ENCODE measurements at regions not wholly inside any gene's neighbourhood (a gene's known extent, or its start where the extent isn't known, plus 50 kb on each side); places are given as distances from the start of the nearest gene placed in this dataset.

DNA sequence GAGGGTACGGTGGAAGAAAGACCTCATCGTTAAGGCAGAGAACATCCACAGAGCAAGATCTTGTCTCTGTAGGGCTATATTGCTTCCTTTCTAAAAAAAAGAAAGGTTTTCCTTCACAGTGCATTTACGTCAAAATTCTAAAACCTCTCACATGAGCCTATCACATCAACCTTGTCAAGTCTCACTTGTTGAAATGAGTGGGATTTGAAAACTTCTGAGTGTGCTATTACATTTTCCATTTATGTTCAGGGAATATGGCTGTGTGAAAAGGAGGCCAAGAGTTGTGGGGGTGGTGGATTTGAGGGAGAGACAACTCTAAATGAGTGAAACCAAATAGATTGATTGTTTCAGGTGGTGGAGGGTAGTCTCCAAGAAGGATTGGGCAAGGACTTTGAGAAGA is 147.1 kb upstream of the MPDZ start (continued):
- TF ChIP-seq, protein P1, sequence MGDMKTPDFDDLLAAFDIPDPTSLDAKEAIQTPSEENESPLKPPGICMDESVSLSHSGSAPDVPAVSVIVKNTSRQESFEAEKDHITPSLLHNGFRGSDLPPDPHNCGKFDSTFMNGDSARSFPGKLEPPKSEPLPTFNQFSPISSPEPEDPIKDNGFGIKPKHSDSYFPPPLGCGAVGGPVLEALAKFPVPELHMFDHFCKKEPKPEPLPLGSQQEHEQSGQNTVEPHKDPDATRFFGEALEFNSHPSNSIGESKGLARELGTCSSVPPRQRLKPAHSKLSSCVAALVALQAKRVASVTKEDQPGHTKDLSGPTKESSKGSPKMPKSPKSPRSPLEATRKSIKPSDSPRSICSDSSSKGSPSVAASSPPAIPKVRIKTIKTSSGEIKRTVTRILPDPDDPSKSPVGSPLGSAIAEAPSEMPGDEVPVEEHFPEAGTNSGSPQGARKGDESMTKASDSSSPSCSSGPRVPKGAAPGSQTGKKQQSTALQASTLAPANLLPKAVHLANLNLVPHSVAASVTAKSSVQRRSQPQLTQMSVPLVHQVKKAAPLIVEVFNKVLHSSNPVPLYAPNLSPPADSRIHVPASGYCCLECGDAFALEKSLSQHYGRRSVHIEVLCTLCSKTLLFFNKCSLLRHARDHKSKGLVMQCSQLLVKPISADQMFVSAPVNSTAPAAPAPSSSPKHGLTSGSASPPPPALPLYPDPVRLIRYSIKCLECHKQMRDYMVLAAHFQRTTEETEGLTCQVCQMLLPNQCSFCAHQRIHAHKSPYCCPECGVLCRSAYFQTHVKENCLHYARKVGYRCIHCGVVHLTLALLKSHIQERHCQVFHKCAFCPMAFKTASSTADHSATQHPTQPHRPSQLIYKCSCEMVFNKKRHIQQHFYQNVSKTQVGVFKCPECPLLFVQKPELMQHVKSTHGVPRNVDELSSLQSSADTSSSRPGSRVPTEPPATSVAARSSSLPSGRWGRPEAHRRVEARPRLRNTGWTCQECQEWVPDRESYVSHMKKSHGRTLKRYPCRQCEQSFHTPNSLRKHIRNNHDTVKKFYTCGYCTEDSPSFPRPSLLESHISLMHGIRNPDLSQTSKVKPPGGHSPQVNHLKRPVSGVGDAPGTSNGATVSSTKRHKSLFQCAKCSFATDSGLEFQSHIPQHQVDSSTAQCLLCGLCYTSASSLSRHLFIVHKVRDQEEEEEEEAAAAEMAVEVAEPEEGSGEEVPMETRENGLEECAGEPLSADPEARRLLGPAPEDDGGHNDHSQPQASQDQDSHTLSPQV (IDR thresholded peaks at IDR 0.05): no peak
- TF ChIP-seq GATA2 (CRISPR knock-in tag; IDR thresholded peaks at IDR 0.05): no peak
- TF ChIP-seq, protein P2, sequence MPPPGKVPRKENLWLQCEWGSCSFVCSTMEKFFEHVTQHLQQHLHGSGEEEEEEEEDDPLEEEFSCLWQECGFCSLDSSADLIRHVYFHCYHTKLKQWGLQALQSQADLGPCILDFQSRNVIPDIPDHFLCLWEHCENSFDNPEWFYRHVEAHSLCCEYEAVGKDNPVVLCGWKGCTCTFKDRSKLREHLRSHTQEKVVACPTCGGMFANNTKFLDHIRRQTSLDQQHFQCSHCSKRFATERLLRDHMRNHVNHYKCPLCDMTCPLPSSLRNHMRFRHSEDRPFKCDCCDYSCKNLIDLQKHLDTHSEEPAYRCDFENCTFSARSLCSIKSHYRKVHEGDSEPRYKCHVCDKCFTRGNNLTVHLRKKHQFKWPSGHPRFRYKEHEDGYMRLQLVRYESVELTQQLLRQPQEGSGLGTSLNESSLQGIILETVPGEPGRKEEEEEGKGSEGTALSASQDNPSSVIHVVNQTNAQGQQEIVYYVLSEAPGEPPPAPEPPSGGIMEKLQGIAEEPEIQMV (tag; conservative IDR thresholded peaks at IDR 0.05; ENCODE audit: low read depth): no peak
- TF ChIP-seq ZNF124 (CRISPR knock-in tag; IDR thresholded peaks at IDR 0.05): no peak
- no peak for TF ChIP-seq TAL1 (IDR thresholded peaks at IDR 0.05)
- TF ChIP-seq, protein P3, sequence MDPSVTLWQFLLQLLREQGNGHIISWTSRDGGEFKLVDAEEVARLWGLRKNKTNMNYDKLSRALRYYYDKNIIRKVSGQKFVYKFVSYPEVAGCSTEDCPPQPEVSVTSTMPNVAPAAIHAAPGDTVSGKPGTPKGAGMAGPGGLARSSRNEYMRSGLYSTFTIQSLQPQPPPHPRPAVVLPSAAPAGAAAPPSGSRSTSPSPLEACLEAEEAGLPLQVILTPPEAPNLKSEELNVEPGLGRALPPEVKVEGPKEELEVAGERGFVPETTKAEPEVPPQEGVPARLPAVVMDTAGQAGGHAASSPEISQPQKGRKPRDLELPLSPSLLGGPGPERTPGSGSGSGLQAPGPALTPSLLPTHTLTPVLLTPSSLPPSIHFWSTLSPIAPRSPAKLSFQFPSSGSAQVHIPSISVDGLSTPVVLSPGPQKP (CRISPR knock-in tag; IDR thresholded peaks at IDR 0.05): no peak
- TF ChIP-seq MED1 (CRISPR knock-in tag; IDR thresholded peaks at IDR 0.05; ENCODE audit: borderline replicate concordance): no peak
- TF ChIP-seq ZNF274 (IDR thresholded peaks at IDR 0.05; ENCODE audit: borderline replicate concordance, low read depth, low read length): no peak
- TF ChIP-seq PHB2 (IDR thresholded peaks at IDR 0.05; ENCODE audit: low read depth): no peak

Measured in K562 (cell line).